Endodermal cell (in vitro differentiated cells): ENCODE measurements at regions not wholly inside any gene's neighbourhood (a gene's known extent, or its start where the extent isn't known, plus 50 kb on each side); places are given as distances from the start of the nearest gene placed in this dataset.

Experiments used
- DNase-seq: peaks from one replicate; pipeline ENCODE4 v3.0.0-alpha.2; 2017
- H3K27ac ChIP-seq: 2 replicates; pipeline ENCODE4 v1.5.1; 2013; ENCODE audit warnings: mild to moderate bottlenecking, low read depth, low read length, moderate library complexity
- H3K27me3 ChIP-seq: 2 replicates; pipeline ENCODE4 v1.6.1; 2013; ENCODE audit warnings: mild to moderate bottlenecking, low read length, moderate library complexity; ENCODE audit not compliant: insufficient read depth, control insufficient read depth, poor library complexity, severe bottlenecking
- H3K36me3 ChIP-seq: 2 replicates; pipeline ENCODE4 v1.7.0; 2013; ENCODE audit warnings: mild to moderate bottlenecking, low read length, moderate library complexity; ENCODE audit not compliant: control insufficient read depth, insufficient read depth
- H3K4me1 ChIP-seq: one replicate; pipeline ENCODE4 v1.7.0; 2013; ENCODE audit warnings: low read length; ENCODE audit not compliant: control insufficient read depth, insufficient read depth
- H3K4me3 ChIP-seq: 2 replicates; pipeline ENCODE4 v1.5.1; 2013; ENCODE audit warnings: mild to moderate bottlenecking, low read length, moderate library complexity
- H3K9ac ChIP-seq: 2 replicates; pipeline ENCODE4 v1.6.1; 2013; ENCODE audit warnings: mild to moderate bottlenecking, low read length, moderate library complexity; ENCODE audit not compliant: poor library complexity, severe bottlenecking; ENCODE audit errors: extremely low read depth
- H3K9me3 ChIP-seq: 2 replicates; pipeline ENCODE4 v1.6.1; 2013; ENCODE audit warnings: mild to moderate bottlenecking, low read length, moderate library complexity; ENCODE audit not compliant: control insufficient read depth
- H3K27ac Mint-ChIP-seq: 2 replicates; pipeline ENCODE4 v1.8.0; 2020; ENCODE audit warnings: mixed read lengths
- H3K27me3 Mint-ChIP-seq: 2 replicates; pipeline ENCODE4 v1.8.0; 2021; ENCODE audit warnings: mild to moderate bottlenecking, mixed read lengths; ENCODE audit not compliant: insufficient read depth
- H3K36me3 Mint-ChIP-seq: 2 replicates; pipeline ENCODE4 v1.8.0; 2020; ENCODE audit warnings: low read depth, mixed read lengths
- H3K4me1 Mint-ChIP-seq: 2 replicates; pipeline ENCODE4 v1.8.0; 2020; ENCODE audit warnings: mixed read lengths
- H3K4me3 Mint-ChIP-seq: 2 replicates; pipeline ENCODE4 v1.8.0; 2020; ENCODE audit warnings: mild to moderate bottlenecking, moderate library complexity, mixed read lengths
- H3K9me3 Mint-ChIP-seq: 2 replicates; pipeline ENCODE4 v1.8.0; 2020; ENCODE audit warnings: mild to moderate bottlenecking, mixed read lengths
- WGBS, 2 experiments: methylation state at CpG; one replicate each; pipeline versions ENCODE4 v1.1.5 to v1.1.7; 2013; ENCODE audit warnings: missing lambda C conversion rate in 2 of 2, mixed read lengths in 1 of 2; ENCODE audit not compliant: insufficient coverage in 1 of 2, insufficient read length in 1 of 2; 5-methylcytosine and 5-hydroxymethylcytosine counted together
- TF ChIP-seq, protein P1 (sequence below): fragments of 200-600 bp; sonication (generic); conservative IDR thresholded peaks from 2 replicates; pipeline ENCODE4 v1.5.0; 2021; ENCODE audit warnings: antibody characterized with exemption, mild to moderate bottlenecking

DNA sequence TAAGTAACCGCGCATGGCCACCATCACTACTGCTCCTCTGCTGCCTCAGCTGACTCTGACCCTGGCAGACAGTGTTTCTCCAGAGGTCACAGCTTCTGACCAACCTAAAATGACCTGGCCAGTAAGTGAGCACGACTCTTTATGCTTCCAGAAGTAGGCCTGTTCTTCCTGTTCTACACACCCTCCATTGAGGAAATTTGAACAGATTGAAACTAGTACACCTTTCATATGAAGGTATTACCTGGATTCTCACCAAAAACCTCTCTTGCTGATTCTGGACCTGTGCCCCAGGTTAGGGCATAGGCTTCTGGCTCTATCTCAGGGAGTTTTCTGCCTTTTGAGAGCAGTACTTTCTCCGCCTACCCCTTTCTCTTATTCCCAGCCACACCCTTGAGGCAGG lies 178.4 kb upstream of the FRMD6 start:
- Mint-ChIP-seq H3K27me3 (no peaks in the 10 kb centered on the region), H3K36me3 (no peaks in the 10 kb centered on the region), H3K4me1 (peaks cover 22% of the 10 kb centered on the region), H3K9me3 (peaks cover 17% of the 10 kb centered on the region), H3K27ac (peak overlapping the region; percentile 14), H3K4me3 (no peak overlapping the region)
- Histone ChIP-seq H3K27me3 (no peaks in the 10 kb centered on the region), H3K9me3 (peaks cover 26% of the 10 kb centered on the region), H3K4me3 (no peak overlapping the region), H3K4me1 (peaks cover 8% of the 10 kb centered on the region), H3K36me3 (no peaks in the 10 kb centered on the region), H3K9ac (no peak overlapping the region), H3K27ac (no peak overlapping the region)
- WGBS, 2 experiments: 95% methylated on average over 2 to 4 of the region's 4 CpGs
- DNase-seq: no peak
- TF ChIP-seq, protein P1, sequence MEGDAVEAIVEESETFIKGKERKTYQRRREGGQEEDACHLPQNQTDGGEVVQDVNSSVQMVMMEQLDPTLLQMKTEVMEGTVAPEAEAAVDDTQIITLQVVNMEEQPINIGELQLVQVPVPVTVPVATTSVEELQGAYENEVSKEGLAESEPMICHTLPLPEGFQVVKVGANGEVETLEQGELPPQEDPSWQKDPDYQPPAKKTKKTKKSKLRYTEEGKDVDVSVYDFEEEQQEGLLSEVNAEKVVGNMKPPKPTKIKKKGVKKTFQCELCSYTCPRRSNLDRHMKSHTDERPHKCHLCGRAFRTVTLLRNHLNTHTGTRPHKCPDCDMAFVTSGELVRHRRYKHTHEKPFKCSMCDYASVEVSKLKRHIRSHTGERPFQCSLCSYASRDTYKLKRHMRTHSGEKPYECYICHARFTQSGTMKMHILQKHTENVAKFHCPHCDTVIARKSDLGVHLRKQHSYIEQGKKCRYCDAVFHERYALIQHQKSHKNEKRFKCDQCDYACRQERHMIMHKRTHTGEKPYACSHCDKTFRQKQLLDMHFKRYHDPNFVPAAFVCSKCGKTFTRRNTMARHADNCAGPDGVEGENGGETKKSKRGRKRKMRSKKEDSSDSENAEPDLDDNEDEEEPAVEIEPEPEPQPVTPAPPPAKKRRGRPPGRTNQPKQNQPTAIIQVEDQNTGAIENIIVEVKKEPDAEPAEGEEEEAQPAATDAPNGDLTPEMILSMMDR: no peak

DNA sequence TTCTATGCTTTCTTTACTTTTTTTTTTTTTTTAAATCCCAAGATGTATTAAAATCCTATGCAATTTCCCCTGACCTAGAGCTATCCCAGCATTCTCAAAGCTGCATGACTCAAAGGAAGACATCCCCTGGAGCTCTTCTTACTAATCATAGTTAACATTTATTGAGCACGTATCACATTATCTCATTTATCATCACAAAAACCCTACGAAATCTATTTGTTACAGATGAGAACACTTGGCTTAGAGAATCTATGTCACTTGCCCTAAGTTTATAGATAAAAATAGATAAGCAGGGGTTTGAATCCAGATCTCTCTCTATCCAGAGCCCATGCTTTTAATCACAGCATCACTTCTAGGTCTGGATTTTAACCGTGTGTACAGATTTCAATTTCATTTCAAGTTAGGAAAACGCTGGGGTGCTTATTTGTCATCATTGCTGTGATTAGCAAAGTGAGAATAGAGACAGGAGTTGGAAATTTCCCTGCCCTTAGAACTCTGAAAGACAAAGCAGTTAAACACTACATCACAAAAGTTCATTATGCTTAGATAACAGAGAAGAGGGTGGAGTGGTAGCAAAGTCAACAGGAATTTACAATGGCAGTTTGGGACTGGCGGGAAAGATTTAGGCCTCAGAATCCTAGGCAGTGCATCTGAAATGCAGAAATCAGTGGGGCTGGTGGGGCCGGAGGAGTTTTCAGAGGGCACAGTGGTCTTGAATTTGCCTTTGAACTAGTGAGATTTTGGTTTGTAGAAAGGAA lies 177.7 kb upstream of the FRMD6 start:
- WGBS, 2 experiments: 72 to 100% methylated on average over 2 to 6 of the region's 6 CpGs
- TF ChIP-seq, protein P1: no peak
- Histone ChIP-seq H3K36me3 (no peaks in the 10 kb centered on the region), H3K9ac (no peak overlapping the region), H3K4me1 (peaks cover 8% of the 10 kb centered on the region), H3K27ac (no peak overlapping the region), H3K9me3 (peaks cover 21% of the 10 kb centered on the region), H3K27me3 (no peaks in the 10 kb centered on the region), H3K4me3 (no peak overlapping the region)
- H3K4me1 Mint-ChIP-seq: peaks cover 22% of the 10 kb centered on the region
- H3K27me3 Mint-ChIP-seq: no peaks in the 10 kb centered on the region
- no peak overlapping the region for H3K4me3 Mint-ChIP-seq
- peak overlapping the region; percentile 23 for H3K27ac Mint-ChIP-seq
- no peaks in the 10 kb centered on the region for H3K36me3 Mint-ChIP-seq
- H3K9me3 Mint-ChIP-seq: peaks cover 13% of the 10 kb centered on the region
- no peak for DNase-seq

- Histone ChIP-seq H3K36me3 (no peaks in the 10 kb centered on the region), H3K4me3 (no peak overlapping the region), H3K27me3 (no peaks in the 10 kb centered on the region), H3K9ac (no peak overlapping the region), H3K9me3 (peaks cover 15% of the 10 kb centered on the region), H3K4me1 (peaks cover 11% of the 10 kb centered on the region), H3K27ac (no peak overlapping the region)
- H3K9me3 Mint-ChIP-seq: peaks cover 9% of the 10 kb centered on the region
- TF ChIP-seq, protein P1: no peak
- H3K4me1 Mint-ChIP-seq: peaks cover 22% of the 10 kb centered on the region
- H3K27ac Mint-ChIP-seq: no peak overlapping the region
- no peaks in the 10 kb centered on the region for H3K27me3 Mint-ChIP-seq
- DNase-seq: no peak
- H3K4me3 Mint-ChIP-seq: no peak overlapping the region
- H3K36me3 Mint-ChIP-seq: no peaks in the 10 kb centered on the region
These were observed 176.9 kb upstream of the FRMD6 start for GRCh38 chr14:51474854-51475253.
